ENCODE measurements at regions not wholly inside any gene's neighbourhood (a gene's known extent, or its start where the extent isn't known, plus 50 kb on each side); places are given as distances from the start of the nearest gene placed in this dataset.
"Not testable (repeated sequence)": the region's sequence is repeated elsewhere in the genome, so short reads cannot be mapped to it uniquely, and the experiment has no call there.

DNA sequence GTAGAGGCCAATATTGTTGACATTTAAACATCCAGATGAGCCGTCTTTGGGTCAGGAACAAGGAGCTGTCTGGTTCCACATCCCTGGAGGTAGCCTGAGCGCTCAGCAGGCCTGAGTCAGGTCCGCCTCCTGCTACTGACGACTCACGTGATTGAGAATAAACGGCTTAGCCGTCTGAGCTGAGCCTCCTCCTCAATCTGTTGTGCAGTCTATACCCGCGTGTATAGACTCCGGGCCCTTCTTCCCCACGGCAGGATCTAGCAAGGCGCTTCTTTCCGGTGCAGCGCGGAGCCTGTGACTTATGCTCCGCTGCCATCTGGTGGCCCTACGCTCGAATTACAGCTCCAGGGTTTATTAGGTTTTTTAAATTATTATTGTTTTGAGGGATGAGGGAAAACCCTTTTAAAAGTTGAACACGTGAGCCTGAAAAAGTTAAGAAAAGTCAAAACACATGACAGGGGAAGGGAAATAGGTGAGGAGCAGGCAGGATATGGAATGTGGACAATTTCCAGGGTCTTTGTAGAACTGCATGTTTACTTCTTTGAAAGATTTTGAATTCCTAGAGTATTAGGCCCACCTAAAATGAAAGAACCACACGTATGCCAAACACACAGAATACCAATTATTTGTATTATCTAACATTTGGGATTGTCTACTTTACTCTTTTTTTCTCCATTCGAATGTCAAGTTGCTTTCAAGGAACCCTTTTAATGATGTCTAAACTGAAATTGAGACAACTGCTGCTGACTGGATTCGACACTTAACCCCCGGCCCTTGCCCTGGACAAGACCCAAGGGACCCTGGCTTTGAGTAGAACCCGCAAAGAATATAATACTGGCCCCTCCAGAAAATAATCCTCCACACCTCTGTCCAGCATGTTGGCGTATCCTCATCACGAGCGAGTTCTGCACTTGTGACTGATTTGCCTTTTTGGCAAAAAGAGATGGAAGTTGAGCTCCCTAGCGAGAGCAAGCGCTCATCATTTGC lies 112.4 kb upstream of the ZNF236 start:
- Mint-ChIP-seq H3K4me1 (peaks cover 11% of the 10 kb centered on the region), H3K4me3 (no peak overlapping the region), H3K27ac (no peak overlapping the region), H3K27me3 (peaks cover 38% of the 10 kb centered on the region), H3K36me3 (no peaks in the 10 kb centered on the region), H3K9me3 (no peaks in the 10 kb centered on the region)
- CTCF ChIA-PET, result interaction anchor here (0.7 to 6.7 kb wide), 13 partner anchors 9 to 311 kb away, joined by 3 to 83 read pairs (median 4); no protein-coding TSS in a partner anchor
- peak; percentile 72 for DNase-seq

DNA sequence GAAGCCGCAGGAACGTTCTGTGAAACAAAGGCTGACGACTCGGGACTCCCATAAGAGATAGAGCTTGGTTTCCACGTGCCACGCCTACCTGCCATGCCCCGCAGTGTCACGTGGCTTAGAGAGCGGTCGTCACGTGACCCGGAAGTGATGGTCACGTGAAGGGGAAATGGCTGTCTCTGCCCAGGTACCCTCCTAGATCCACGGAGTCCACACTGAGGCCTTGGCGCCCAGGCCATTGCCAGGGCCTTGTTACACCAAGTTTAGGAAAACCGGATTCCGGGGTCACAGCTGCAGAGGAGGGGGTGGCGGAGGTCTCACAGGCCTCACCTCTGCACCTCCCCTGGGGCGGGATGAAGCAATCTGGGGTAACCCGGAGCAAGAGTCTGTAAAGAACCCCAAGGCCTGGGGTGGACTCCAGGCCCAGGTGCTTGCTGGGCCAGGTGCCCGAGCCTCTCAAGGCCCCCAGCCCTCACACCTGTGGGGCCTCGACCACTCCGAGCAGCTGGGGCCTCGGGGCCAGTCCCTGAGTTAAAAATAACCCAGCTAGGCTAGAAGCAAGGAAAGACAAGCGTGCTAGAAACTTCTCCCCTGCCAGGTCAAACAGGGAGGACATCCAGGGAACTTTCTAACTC lies 113.5 kb upstream of the ZNF236 start:
- Mint-ChIP-seq H3K4me3 (no peak overlapping the region), H3K27me3 (peaks cover 38% of the 10 kb centered on the region), H3K4me1 (peaks cover 11% of the 10 kb centered on the region), H3K36me3 (no peaks in the 10 kb centered on the region), H3K9me3 (no peaks in the 10 kb centered on the region), H3K27ac (no peak overlapping the region)
- CTCF ChIA-PET, result interaction anchor here (0.7 to 6.7 kb wide), 9 partner anchors 7 to 310 kb away, joined by 3 to 83 read pairs (median 4); no protein-coding TSS in a partner anchor
- no peak for DNase-seq

- H3K4me3 Mint-ChIP-seq, result no peak overlapping the region
- H3K27ac Mint-ChIP-seq, result no peak overlapping the region
- H3K36me3 Mint-ChIP-seq, result no peaks in the 10 kb centered on the region
- DNase-seq, result no peak
- H3K27me3 Mint-ChIP-seq, result peaks cover 41% of the 10 kb centered on the region
- peaks cover 11% of the 10 kb centered on the region for H3K4me1 Mint-ChIP-seq
- CTCF ChIA-PET, result interaction anchor here (6.7 kb wide), 1 partner anchor 309 kb away, joined by 83 read pairs; no protein-coding TSS in a partner anchor
- H3K9me3 Mint-ChIP-seq, result no peaks in the 10 kb centered on the region
Observed at GRCh38 chr18:76708071-76708721, 114.2 kb upstream of the ZNF236 start.

- Mint-ChIP-seq H3K4me1 (peaks cover 11% of the 10 kb centered on the region), H3K9me3 (no peaks in the 10 kb centered on the region), H3K36me3 (no peaks in the 10 kb centered on the region), H3K27ac (no peak overlapping the region), H3K4me3 (no peak overlapping the region), H3K27me3 (peaks cover 45% of the 10 kb centered on the region)
- CTCF ChIA-PET, result interaction anchor here (6.7 kb wide), 1 partner anchor 309 kb away, joined by 83 read pairs; no protein-coding TSS in a partner anchor
- DNase-seq, result no peak
Observed at GRCh38 chr18:76707534-76707933, 114.8 kb upstream of the ZNF236 start.

GRCh38 chr18:76704589-76704988 lies 117.8 kb upstream of the ZNF236 start:
- H3K4me3 Mint-ChIP-seq, CTCF ChIA-PET, H3K36me3 Mint-ChIP-seq, DNase-seq, H3K4me1 Mint-ChIP-seq, H3K9me3 Mint-ChIP-seq, H3K27ac Mint-ChIP-seq: not testable (repeated sequence)
- H3K27me3 Mint-ChIP-seq, result peaks cover 47% of the 10 kb centered on the region

DNA sequence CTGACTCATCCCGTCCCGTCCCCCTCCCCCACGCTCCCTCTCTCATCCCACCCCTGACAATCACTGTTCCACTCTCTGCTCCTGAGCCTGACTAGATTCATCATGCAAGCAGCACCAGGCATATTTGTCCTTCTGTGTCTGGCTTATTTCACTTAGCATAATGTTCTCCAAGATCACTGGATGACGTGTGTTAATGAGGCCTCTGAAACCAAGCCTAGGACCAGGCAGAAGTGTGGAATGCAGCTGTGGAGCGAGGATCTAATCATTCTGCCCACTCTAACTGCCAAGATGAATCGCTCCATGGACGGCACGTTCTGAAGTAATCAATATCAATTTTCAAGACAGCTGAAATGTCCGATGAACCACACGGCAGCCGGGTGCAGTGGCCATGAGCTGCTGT lies 122.4 kb upstream of the ZNF236 start:
- CTCF ChIA-PET, result interaction anchor here (0.6 kb wide), 1 partner anchor 22 kb away, joined by 3 read pairs; no protein-coding TSS in a partner anchor
- H3K27ac Mint-ChIP-seq, result no peak overlapping the region
- H3K27me3 Mint-ChIP-seq, result peaks cover 57% of the 10 kb centered on the region
- H3K4me1 Mint-ChIP-seq, result peaks cover 3% of the 10 kb centered on the region
- no peak for DNase-seq
- H3K9me3 Mint-ChIP-seq, result no peaks in the 10 kb centered on the region
- H3K4me3 Mint-ChIP-seq, result no peak overlapping the region
- H3K36me3 Mint-ChIP-seq, result no peaks in the 10 kb centered on the region

DNA sequence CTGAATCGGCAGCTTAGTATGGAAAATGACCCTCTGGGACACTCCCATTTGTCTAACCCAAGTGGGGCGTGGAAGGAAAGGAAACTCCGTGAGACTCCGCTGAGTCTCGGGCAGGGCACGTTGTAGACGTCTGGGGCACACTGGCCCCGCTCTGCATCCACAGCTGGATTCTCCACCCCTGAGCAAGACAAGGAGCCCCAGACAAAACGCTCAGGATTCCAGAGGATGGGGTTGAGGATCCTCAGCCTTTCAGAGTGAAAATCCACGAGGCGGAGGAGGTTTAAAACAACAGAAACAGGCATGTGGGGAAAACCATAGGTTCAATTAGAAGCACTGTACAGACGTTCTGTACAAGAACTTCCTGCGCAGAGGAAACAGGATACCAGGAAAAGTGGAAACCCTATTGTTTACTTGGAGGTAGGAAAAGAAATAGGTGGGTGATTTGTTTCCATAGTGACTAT lies 124.9 kb upstream of the ZNF236 start:
- peaks cover 51% of the 10 kb centered on the region for H3K27me3 Mint-ChIP-seq
- no peak for DNase-seq
- H3K27ac Mint-ChIP-seq, result no peak overlapping the region
- H3K4me1 Mint-ChIP-seq, result peaks cover 3% of the 10 kb centered on the region
- no peak overlapping the region for H3K4me3 Mint-ChIP-seq
- no peaks in the 10 kb centered on the region for H3K9me3 Mint-ChIP-seq
- CTCF ChIA-PET, result interaction anchor here (1.4 kb wide), 1 partner anchor 299 kb away, joined by 4 read pairs; no protein-coding TSS in a partner anchor
- H3K36me3 Mint-ChIP-seq, result no peaks in the 10 kb centered on the region

DNA sequence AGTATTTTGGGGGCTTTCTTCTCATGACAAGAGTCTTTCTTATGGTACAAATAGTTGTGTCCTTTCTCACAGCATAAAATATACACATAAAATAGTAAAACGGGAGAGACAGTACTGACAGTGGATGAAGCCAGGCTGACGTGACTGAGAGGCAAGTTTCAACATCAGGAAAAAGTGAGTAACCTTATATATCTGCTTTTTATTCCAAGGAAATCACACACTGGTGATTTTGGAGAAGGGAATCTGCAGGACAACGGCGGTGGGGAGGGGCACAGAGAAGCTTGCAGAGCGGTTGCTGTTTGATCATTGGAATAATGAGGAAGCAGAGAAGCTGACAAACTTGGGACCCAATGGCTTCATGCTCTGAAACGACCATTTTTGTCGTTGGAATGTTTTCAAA lies 130.6 kb upstream of the ZNF236 start:
- no peak for DNase-seq
- Mint-ChIP-seq H3K36me3 (no peaks in the 10 kb centered on the region), H3K4me3 (no peak overlapping the region), H3K27me3 (peaks cover 71% of the 10 kb centered on the region), H3K27ac (no peak overlapping the region), H3K9me3 (no peaks in the 10 kb centered on the region), H3K4me1 (peaks cover 5% of the 10 kb centered on the region)
- CTCF ChIA-PET, result no interaction called here

DNA sequence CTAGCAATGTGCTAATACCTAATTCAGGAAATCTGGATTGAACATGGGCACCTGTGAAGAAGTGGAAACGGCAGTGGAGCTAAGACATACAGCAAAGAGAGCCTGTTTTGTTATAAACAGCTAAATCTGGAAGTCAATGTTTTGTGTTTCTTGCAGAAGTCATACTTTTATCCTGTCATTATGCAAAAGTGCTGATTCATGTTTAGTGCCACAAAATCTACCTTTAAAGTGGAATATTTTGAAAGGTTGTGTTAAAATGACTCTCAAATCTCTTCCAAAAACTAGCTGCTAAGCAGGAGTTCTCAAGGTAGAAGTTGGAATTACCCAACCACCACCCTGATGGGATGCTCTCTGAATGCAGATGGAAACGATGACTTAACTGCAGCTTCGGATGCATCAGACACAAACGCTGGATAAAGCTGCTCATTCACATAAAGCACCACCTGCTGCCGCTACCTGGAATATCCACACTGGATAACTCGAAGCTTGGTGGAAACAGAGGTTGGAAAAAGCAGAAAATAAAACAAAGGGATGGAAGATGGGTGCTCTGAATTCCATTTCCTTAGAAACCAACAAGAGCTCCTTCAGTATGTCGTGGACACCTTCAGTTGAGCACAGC lies 132.6 kb upstream of the ZNF236 start:
- no peaks in the 10 kb centered on the region for H3K9me3 Mint-ChIP-seq
- DNase-seq, result no peak
- H3K36me3 Mint-ChIP-seq, result no peaks in the 10 kb centered on the region
- peaks cover 67% of the 10 kb centered on the region for H3K27me3 Mint-ChIP-seq
- H3K4me1 Mint-ChIP-seq, result peaks cover 6% of the 10 kb centered on the region
- H3K4me3 Mint-ChIP-seq, result no peak overlapping the region
- H3K27ac Mint-ChIP-seq, result no peak overlapping the region
- CTCF ChIA-PET, result interaction anchor here (0.6 to 1.3 kb wide), 2 partner anchors 19 to 289 kb away, joined by 3 to 4 read pairs; no protein-coding TSS in a partner anchor

DNA sequence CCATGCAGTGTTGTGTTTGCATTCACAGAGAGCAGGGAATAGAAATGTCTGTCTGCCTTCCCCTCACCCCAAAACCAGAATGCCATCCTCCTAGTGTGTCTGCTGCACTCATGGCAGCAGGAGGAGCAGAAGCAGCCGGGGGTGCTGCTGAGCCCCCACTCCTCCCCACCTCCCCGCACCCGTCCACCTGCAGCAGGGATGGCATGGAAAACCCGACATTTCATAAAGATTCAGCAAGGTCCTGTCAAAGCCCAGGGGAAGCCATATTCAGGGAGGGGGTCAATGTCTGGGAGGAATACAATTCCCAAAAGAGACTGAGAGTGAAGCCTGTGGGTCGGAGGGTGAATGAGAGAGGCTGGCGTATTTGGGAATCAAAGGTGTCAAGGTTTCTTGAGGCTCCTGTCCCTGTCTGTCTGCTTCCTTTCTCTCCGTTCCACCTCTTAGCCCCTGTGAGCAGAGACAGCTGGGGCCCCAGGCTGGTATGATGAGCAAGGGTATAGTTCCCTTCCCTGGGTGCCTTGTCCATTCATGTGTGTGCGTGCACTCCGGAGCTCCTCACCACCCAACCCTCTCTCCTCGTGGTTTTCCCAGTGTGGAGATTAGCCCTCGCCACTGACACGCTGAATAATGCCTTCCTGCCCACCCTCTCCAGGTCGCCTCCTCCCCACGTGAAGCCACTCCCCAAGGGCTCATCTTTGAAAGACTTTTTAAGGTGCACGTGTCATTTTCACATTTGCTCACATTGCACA lies 133.5 kb upstream of the ZNF236 start:
- no peak overlapping the region for H3K27ac Mint-ChIP-seq
- H3K36me3 Mint-ChIP-seq, result no peaks in the 10 kb centered on the region
- H3K4me1 Mint-ChIP-seq, result peaks cover 6% of the 10 kb centered on the region
- CTCF ChIA-PET, result interaction anchor here (1.3 kb wide), 2 partner anchors 20 to 290 kb away, joined by 3 read pairs; no protein-coding TSS in a partner anchor
- H3K27me3 Mint-ChIP-seq, result peaks cover 69% of the 10 kb centered on the region
- no peak for DNase-seq
- H3K4me3 Mint-ChIP-seq, result no peak overlapping the region
- H3K9me3 Mint-ChIP-seq, result no peaks in the 10 kb centered on the region

- Mint-ChIP-seq H3K27ac (peak overlapping the region; percentile 81), H3K4me3 (no peak overlapping the region), H3K27me3 (peaks cover 77% of the 10 kb centered on the region), H3K4me1 (peaks cover 6% of the 10 kb centered on the region), H3K36me3 (no peaks in the 10 kb centered on the region), H3K9me3 (no peaks in the 10 kb centered on the region)
- CTCF ChIA-PET, result interaction anchor here (0.8 to 1.3 kb wide), 4 partner anchors 21 to 290 kb away, joined by 3 to 9 read pairs (median 4); no protein-coding TSS in a partner anchor
- DNase-seq, result peak; percentile 34
Observed at GRCh38 chr18:76687304-76687962, 134.9 kb upstream of the ZNF236 start.

DNA sequence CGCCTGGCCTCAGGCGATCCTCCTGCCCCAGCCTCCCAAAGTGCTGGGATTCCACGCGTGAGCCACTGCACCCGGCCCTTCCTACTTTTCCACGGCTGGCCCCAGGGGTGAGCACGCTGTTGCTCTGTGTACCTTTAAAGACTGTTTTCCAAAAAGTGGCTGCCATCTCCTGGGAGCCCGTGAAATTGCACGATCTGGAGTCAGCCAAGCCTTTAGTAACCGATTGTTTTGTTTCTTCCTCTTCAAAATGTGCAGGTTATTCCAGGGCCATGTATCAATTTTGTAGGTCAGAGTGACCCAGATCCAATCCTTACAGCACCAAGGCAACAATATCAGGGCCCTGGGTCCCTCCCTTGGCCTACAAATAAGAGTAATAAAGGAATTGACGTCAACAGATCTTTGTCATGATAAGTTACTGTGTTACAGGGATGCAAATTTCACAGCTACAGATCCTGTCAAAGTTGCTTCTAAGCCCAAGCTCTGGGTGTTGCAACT lies 135.6 kb upstream of the ZNF236 start:
- H3K27ac Mint-ChIP-seq, result peak overlapping the region; percentile 70
- peaks cover 6% of the 10 kb centered on the region for H3K4me1 Mint-ChIP-seq
- no peak overlapping the region for H3K4me3 Mint-ChIP-seq
- no peaks in the 10 kb centered on the region for H3K9me3 Mint-ChIP-seq
- H3K27me3 Mint-ChIP-seq, result peaks cover 77% of the 10 kb centered on the region
- H3K36me3 Mint-ChIP-seq, result no peaks in the 10 kb centered on the region
- DNase-seq, result peak; percentile 52
- CTCF ChIA-PET, result interaction anchor here (0.6 to 1.2 kb wide), 4 partner anchors 20 to 289 kb away, joined by 3 to 9 read pairs (median 4); no protein-coding TSS in a partner anchor
